ENCODE measurements at regions not wholly inside any gene's neighbourhood (a gene's known extent, or its start where the extent isn't known, plus 50 kb on each side); places are given as distances from the start of the nearest gene placed in this dataset.

- H3K4me3 Mint-ChIP-seq: no peak overlapping the region
- no peaks in the 10 kb centered on the region for H3K36me3 Mint-ChIP-seq (ENCODE audit: low read depth)
Observed at GRCh38 chr4:14452001-14452400, 550.3 kb upstream of the CPEB2 start.

More at GRCh38 chr4:14452001-14452400, 550.3 kb upstream of the CPEB2 start:
- Histone ChIP-seq H3K36me3 (ENCODE audit: insufficient read depth) (no peaks in the 10 kb centered on the region), H3K4me2 (no peak overlapping the region), H3F3A (replicated peaks; ENCODE audit: low read depth) (no peaks in the 10 kb centered on the region), H3K4me1 (ENCODE audit: insufficient read depth) (no peaks in the 10 kb centered on the region), H4K20me1 (replicated peaks; ENCODE audit: insufficient read depth) (no peaks in the 10 kb centered on the region), H3K79me2 (replicated peaks; ENCODE audit: insufficient read depth) (no peaks in the 10 kb centered on the region), H3K4me3 (no peak overlapping the region), H2AFZ (peak overlapping the region; percentile 84; the same call in 1 of the 2 replicates), H3K27ac (ENCODE audit: low read depth) (no peak overlapping the region), H3K9me2 (ENCODE audit: insufficient read depth) (no peaks in the 10 kb centered on the region), H3K27me3 (ENCODE audit: insufficient read depth) (no peaks in the 10 kb centered on the region)
- TF ChIP-seq ZNF331 (CRISPR knock-in tag; IDR thresholded peaks at IDR 0.05; ENCODE audit: low read depth) (no peak), ETS1 (IDR thresholded peaks at IDR 0.05) (no peak), JUNB (IDR thresholded peaks at IDR 0.05; ENCODE audit: unreplicated experiment) (no peak), STAT1 (IDR thresholded peaks at IDR 0.05; ENCODE audit: unreplicated experiment) (no peak), ZNF462 (CRISPR knock-in tag; IDR thresholded peaks at IDR 0.05) (no peak), NANOG (IDR thresholded peaks at IDR 0.05; ENCODE audit: borderline replicate concordance) (no peak), CREB1 (CRISPR knock-in tag; IDR thresholded peaks at IDR 0.05; ENCODE audit: low read depth) (no peak), REST (IDR thresholded peaks at IDR 0.05; ENCODE audit: unreplicated experiment) (no peak), EZH2phosphoT487 (IDR thresholded peaks at IDR 0.05; ENCODE audit: unreplicated experiment) (no peak), POLR2AphosphoS5 (IDR thresholded peaks at IDR 0.05; ENCODE audit: low read depth) (no peak), EZH2 (IDR thresholded peaks at IDR 0.05; ENCODE audit: low read depth, unreplicated experiment) (no peak), ZNF114 (CRISPR knock-in tag; IDR thresholded peaks at IDR 0.05) (no peak)
- TF ChIP-seq, protein P1, sequence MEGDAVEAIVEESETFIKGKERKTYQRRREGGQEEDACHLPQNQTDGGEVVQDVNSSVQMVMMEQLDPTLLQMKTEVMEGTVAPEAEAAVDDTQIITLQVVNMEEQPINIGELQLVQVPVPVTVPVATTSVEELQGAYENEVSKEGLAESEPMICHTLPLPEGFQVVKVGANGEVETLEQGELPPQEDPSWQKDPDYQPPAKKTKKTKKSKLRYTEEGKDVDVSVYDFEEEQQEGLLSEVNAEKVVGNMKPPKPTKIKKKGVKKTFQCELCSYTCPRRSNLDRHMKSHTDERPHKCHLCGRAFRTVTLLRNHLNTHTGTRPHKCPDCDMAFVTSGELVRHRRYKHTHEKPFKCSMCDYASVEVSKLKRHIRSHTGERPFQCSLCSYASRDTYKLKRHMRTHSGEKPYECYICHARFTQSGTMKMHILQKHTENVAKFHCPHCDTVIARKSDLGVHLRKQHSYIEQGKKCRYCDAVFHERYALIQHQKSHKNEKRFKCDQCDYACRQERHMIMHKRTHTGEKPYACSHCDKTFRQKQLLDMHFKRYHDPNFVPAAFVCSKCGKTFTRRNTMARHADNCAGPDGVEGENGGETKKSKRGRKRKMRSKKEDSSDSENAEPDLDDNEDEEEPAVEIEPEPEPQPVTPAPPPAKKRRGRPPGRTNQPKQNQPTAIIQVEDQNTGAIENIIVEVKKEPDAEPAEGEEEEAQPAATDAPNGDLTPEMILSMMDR (conservative IDR thresholded peaks at IDR 0.05; ENCODE audit: low read depth in 2 of 2): no peak
- H3K9me3 Mint-ChIP-seq: no peaks in the 10 kb centered on the region
- ATAC-seq (no peak; the same call in 2 of the 3 replicates), DNase-seq (ENCODE audit: low spot score) (no peak)
- H3K27me3 Mint-ChIP-seq (ENCODE audit: insufficient read depth, low read depth, poor library complexity): no peaks in the 10 kb centered on the region
- H3K4me1 Mint-ChIP-seq: peaks cover 5% of the 10 kb centered on the region; the same call in 2 of the 3 replicates
- H3K27ac Mint-ChIP-seq: no peak overlapping the region

All from GM23338 (cell line).